ENCODE measurements at regions not wholly inside any gene's neighbourhood (a gene's known extent, or its start where the extent isn't known, plus 50 kb on each side); places are given as distances from the start of the nearest gene placed in this dataset.

DNA sequence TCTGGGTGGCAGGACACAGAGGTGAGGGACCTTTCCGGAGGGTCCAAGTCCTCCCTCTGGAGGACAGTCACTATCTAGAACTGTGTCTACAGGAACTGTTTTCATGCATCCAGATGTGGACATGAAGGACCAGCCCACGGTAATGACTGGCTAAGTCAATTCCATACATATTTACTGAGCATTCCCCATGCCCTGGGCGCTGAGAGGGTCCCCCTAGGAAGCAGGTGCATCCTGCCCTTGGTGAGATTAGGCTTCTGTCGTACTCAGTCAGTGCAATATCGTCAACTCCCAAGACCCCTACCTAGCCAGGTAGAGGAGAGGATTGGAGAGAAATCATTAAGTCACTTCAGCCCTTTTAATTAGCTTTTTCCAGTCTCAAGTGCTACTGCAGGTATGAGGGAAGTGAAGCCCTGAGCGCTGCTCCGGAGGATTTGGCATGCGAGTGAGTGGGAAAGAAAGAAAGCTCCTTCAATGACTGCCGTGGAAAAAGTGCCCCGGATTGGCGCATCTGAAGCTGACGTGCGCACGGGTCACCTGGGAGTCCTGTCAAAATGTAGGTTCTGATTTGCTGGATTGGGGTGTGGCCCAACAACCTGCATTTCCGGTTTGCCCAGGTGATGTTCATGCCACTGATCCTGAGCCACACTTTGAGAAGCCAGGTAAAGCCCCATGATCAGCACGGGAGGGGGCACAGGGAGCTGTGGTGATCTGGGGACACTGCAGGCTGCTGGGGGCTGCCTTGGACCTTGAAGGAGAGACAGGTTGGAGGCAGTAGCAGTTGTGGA, 367.4 kb upstream of the TNRC6C start:
- Histone ChIP-seq H3K27ac (ENCODE audit: low read length) (no peak overlapping the region), H3K27me3 (ENCODE audit: control insufficient read depth, insufficient read depth, low read length) (peaks cover 7% of the 10 kb centered on the region)
- 85% methylated on average over 12 of the region's 16 CpGs for WGBS (ENCODE audit: insufficient coverage)

GRCh38 chr17:77592106-77592865, 366.2 kb upstream of the TNRC6C start:
- Histone ChIP-seq H3K27ac (ENCODE audit: low read length) (no peak overlapping the region), H3K4me1 (ENCODE audit: control insufficient read depth, insufficient read depth, low read length) (no peaks in the 10 kb centered on the region), H3K4me3 (ENCODE audit: low read length) (no peak overlapping the region), H3K36me3 (ENCODE audit: control insufficient read depth, insufficient read depth, low read length) (no peaks in the 10 kb centered on the region), H3K27me3 (ENCODE audit: control insufficient read depth, insufficient read depth, low read length) (peaks cover 10% of the 10 kb centered on the region), H3K9me3 (replicated peaks; ENCODE audit: control insufficient read depth, low read depth, low read length) (no peaks in the 10 kb centered on the region)
- DNase-seq = no peak
- WGBS (ENCODE audit: insufficient coverage) = 75% methylated on average over 2 of the region's 13 CpGs

More for the DNA sequence above, 367.4 kb upstream of the TNRC6C start:
- DNase-seq = no peak
- H3K36me3 ChIP-seq (ENCODE audit: control insufficient read depth, insufficient read depth, low read length) = no peaks in the 10 kb centered on the region
- no peaks in the 10 kb centered on the region for H3K9me3 ChIP-seq (replicated peaks; ENCODE audit: control insufficient read depth, low read depth, low read length)
- H3K4me3 ChIP-seq (ENCODE audit: low read length) = no peak overlapping the region
- no peaks in the 10 kb centered on the region for H3K4me1 ChIP-seq (ENCODE audit: control insufficient read depth, insufficient read depth, low read length)

DNA sequence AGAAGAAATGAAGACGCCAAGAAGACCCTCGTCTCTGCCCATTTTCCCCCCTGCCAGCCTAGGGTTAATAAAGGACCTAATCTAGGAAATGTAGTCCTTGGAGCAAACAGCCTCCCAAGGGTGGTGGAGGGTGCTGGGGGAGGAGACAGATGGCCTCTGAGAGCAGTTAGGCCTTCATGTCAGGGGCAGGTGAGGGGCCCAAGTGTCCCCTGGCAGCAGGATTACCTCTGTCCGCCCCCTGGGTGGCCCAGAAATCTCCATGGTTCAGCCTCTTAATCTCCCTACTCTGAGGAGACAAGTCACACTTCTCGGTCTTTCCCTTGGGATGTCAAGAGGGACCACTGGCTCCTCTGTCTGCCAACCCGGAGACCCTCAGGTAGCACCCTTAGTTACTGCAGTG, 365.4 kb upstream of the TNRC6C start:
- no peaks in the 10 kb centered on the region for H3K9me3 ChIP-seq (replicated peaks; ENCODE audit: control insufficient read depth, low read depth, low read length)
- no peak overlapping the region for H3K4me3 ChIP-seq (ENCODE audit: low read length)
- no peak overlapping the region for H3K27ac ChIP-seq (ENCODE audit: low read length)
- H3K4me1 ChIP-seq (ENCODE audit: control insufficient read depth, insufficient read depth, low read length) = no peaks in the 10 kb centered on the region
- no peaks in the 10 kb centered on the region for H3K36me3 ChIP-seq (ENCODE audit: control insufficient read depth, insufficient read depth, low read length)
- 69% methylated on average over 3 of the region's 5 CpGs for WGBS (ENCODE audit: insufficient coverage)
- DNase-seq = no peak
- peaks cover 10% of the 10 kb centered on the region for H3K27me3 ChIP-seq (ENCODE audit: control insufficient read depth, insufficient read depth, low read length)

- H3K27ac ChIP-seq (ENCODE audit: low read length) = no peak overlapping the region
- H3K27me3 ChIP-seq (ENCODE audit: control insufficient read depth, insufficient read depth, low read length) = peaks cover 10% of the 10 kb centered on the region
- 78% methylated on average over 5 of the region's 7 CpGs for WGBS (ENCODE audit: insufficient coverage)
- no peaks in the 10 kb centered on the region for H3K36me3 ChIP-seq (ENCODE audit: control insufficient read depth, insufficient read depth, low read length)
- H3K9me3 ChIP-seq (replicated peaks; ENCODE audit: control insufficient read depth, low read depth, low read length) = no peaks in the 10 kb centered on the region
- H3K4me3 ChIP-seq (ENCODE audit: low read length) = no peak overlapping the region
- H3K4me1 ChIP-seq (ENCODE audit: control insufficient read depth, insufficient read depth, low read length) = no peaks in the 10 kb centered on the region
- no peak for DNase-seq
These were observed 363.9 kb upstream of the TNRC6C start for GRCh38 chr17:77594416-77595209.

- H3K36me3 ChIP-seq (ENCODE audit: control insufficient read depth, insufficient read depth, low read length) = no peaks in the 10 kb centered on the region
- 54% methylated on average over 18 of the region's 22 CpGs for WGBS (ENCODE audit: insufficient coverage)
- H3K4me3 ChIP-seq (ENCODE audit: low read length) = no peak overlapping the region
- no peaks in the 10 kb centered on the region for H3K9me3 ChIP-seq (replicated peaks; ENCODE audit: control insufficient read depth, low read depth, low read length)
- peaks cover 8% of the 10 kb centered on the region for H3K27me3 ChIP-seq (ENCODE audit: control insufficient read depth, insufficient read depth, low read length)
- H3K4me1 ChIP-seq (ENCODE audit: control insufficient read depth, insufficient read depth, low read length) = peaks cover 11% of the 10 kb centered on the region
- no peak overlapping the region for H3K27ac ChIP-seq (ENCODE audit: low read length)
- DNase-seq = no peak
These were observed 361.7 kb upstream of the TNRC6C start for GRCh38 chr17:77596491-77597417.

DNA sequence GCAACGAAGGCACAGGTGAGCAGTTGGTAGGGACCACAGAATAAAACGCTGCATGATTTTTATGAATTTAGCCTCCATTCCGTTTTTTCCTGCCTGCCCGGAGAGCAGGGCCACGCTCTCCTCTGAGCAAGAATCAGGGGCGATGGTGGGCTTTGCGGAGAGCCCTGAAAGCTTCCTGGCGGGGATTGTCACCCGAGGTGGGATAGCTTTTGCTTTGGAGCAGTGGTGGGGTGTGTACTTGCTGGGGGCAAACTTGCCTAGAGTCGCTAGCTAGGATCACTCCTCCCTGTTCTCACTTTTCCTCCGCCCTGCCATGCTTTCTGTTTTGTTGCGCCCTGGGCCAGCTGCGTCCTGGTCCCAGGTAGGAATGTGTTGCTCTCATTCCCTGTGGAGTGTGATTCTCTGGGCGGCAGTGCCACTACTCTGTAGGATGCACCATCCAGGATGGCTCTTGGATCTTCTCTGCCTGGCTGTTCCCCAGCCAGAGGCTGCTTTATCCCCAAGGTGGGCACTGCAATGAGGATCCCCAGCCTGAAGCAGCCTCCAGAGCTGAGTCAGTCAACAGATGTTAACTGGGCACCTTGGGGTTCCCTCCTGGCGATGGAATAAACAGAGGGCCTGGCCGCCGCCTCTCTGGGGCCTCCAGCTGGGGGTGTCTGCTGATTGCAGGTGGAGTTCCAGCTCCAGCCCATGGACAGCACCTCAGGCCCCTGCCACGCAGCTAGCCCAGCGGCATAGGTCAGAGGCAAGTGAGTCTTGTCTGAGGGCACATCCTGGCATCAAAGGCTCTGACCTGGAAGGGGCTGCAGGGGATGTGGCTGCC, 360.9 kb upstream of the TNRC6C start:
- no peak overlapping the region for H3K27ac ChIP-seq (ENCODE audit: low read length)
- DNase-seq = no peak
- WGBS (ENCODE audit: insufficient coverage) = 84% methylated on average over 15 of the region's 19 CpGs
- H3K4me1 ChIP-seq (ENCODE audit: control insufficient read depth, insufficient read depth, low read length) = peaks cover 20% of the 10 kb centered on the region
- H3K27me3 ChIP-seq (ENCODE audit: control insufficient read depth, insufficient read depth, low read length) = peaks cover 8% of the 10 kb centered on the region
- H3K9me3 ChIP-seq (replicated peaks; ENCODE audit: control insufficient read depth, low read depth, low read length) = no peaks in the 10 kb centered on the region
- no peaks in the 10 kb centered on the region for H3K36me3 ChIP-seq (ENCODE audit: control insufficient read depth, insufficient read depth, low read length)
- no peak overlapping the region for H3K4me3 ChIP-seq (ENCODE audit: low read length)

DNA sequence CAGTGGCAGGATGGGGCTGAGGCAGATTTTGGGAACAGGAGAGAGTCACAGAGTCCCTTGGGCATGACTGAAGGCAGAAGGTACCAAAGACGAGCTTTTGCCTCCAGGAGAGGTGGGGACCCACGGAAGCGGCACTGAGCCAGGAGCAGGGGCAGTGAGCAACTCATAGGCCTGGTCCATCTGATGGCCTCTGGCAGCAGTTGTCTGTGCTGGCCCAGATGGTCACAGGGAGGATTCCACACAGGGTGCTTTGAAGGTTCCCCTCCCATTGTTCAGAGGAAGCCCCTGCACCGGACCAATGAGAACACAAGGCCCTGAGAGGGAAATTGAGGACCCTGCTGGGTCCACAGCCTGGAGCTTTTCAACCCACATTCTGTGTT, 360.3 kb upstream of the TNRC6C start:
- DNase-seq = no peak
- H3K27me3 ChIP-seq (ENCODE audit: control insufficient read depth, insufficient read depth, low read length) = peaks cover 8% of the 10 kb centered on the region
- peaks cover 26% of the 10 kb centered on the region for H3K4me1 ChIP-seq (ENCODE audit: control insufficient read depth, insufficient read depth, low read length)
- H3K27ac ChIP-seq (ENCODE audit: low read length) = no peak overlapping the region
- H3K9me3 ChIP-seq (replicated peaks; ENCODE audit: control insufficient read depth, low read depth, low read length) = no peaks in the 10 kb centered on the region
- 80% methylated on average over 3 of the region's 4 CpGs for WGBS (ENCODE audit: insufficient coverage)
- H3K4me3 ChIP-seq (ENCODE audit: low read length) = no peak overlapping the region
- H3K36me3 ChIP-seq (ENCODE audit: control insufficient read depth, insufficient read depth, low read length) = no peaks in the 10 kb centered on the region

- Histone ChIP-seq H3K4me3 (ENCODE audit: low read length) (no peak overlapping the region), H3K27ac (ENCODE audit: low read length) (no peak overlapping the region), H3K9me3 (replicated peaks; ENCODE audit: control insufficient read depth, low read depth, low read length) (no peaks in the 10 kb centered on the region), H3K36me3 (ENCODE audit: control insufficient read depth, insufficient read depth, low read length) (no peaks in the 10 kb centered on the region), H3K4me1 (ENCODE audit: control insufficient read depth, insufficient read depth, low read length) (peaks cover 29% of the 10 kb centered on the region), H3K27me3 (ENCODE audit: control insufficient read depth, insufficient read depth, low read length) (peaks cover 8% of the 10 kb centered on the region)
- DNase-seq = no peak
These were observed 358.8 kb upstream of the TNRC6C start for GRCh38 chr17:77599699-77600098.

DNA sequence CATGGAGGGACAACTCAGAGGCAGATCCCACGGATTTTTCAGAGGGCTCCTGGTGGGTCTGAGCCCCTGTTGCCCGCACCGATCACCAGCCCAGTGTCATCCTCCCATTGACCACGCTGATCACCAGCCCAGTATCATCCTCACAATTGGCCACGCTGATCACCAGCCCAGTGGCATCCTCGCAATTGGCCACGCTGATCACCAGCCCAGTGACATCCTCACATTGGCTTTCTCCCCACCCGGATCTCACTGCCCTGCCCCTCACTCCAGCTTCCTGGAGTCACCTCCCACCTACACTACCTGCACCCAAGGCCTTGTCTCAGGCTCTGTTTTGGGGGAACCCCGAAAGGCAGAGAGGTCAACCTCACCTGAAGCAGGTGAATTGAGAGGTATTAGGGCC, 358.2 kb upstream of the TNRC6C start:
- H3K4me1 ChIP-seq (ENCODE audit: control insufficient read depth, insufficient read depth, low read length) = peaks cover 29% of the 10 kb centered on the region
- H3K27ac ChIP-seq (ENCODE audit: low read length) = no peak overlapping the region
- 93% methylated on average over 7 of the region's 9 CpGs for WGBS (ENCODE audit: insufficient coverage)

More for the DNA sequence above, 358.2 kb upstream of the TNRC6C start:
- Histone ChIP-seq H3K27me3 (ENCODE audit: control insufficient read depth, insufficient read depth, low read length) (peaks cover 8% of the 10 kb centered on the region), H3K9me3 (replicated peaks; ENCODE audit: control insufficient read depth, low read depth, low read length) (no peaks in the 10 kb centered on the region), H3K4me3 (ENCODE audit: low read length) (no peak overlapping the region), H3K36me3 (ENCODE audit: control insufficient read depth, insufficient read depth, low read length) (no peaks in the 10 kb centered on the region)
- no peak for DNase-seq

Measured in muscle of leg (tissue), 3 donors.